Stomach (tissue), 4 donors: ENCODE measurements at regions not wholly inside any gene's neighbourhood (a gene's known extent, or its start where the extent isn't known, plus 50 kb on each side); places are given as distances from the start of the nearest gene placed in this dataset.
A peak's percentile ranks its signal among the peaks of the same experiment; 100 is the strongest.

ENCODE experiments used
- EP300 ChIP-seq: sonication (generic); formaldehyde crosslinking; IDR thresholded peaks from one replicate; pipeline ENCODE4 v1.6.1; 2017; ENCODE audit warnings: antibody characterized with exemption
- POLR2A ChIP-seq, 4 donors: fragments of 450-650 bp; IDR thresholded peaks; one replicate each; pipeline ENCODE4 v1.6.1; 2016; ENCODE audit warnings: antibody characterized with exemption in 4 of 4, control low read depth in 2 of 4, mild to moderate bottlenecking in 1 of 4, moderate library complexity in 1 of 4
- POLR2AphosphoS5 ChIP-seq, 3 donors: sonication (generic); formaldehyde crosslinking; IDR thresholded peaks; one replicate each; pipeline ENCODE4 v1.6.1; 2016; ENCODE audit warnings: antibody characterized with exemption in 3 of 3
- TF ChIP-seq, protein P1 (sequence below), 7 experiments: fragments of 450-650 bp in 4 of 7; fragments of 200-600 bp in 3 of 7; sonication (generic) in 3 of 7; IDR thresholded peaks; one replicate each; pipeline ENCODE4 v1.5.1; 2016 to 2019; ENCODE audit warnings: antibody characterized with exemption in 7 of 7, control low read depth in 2 of 7, mild to moderate bottlenecking in 1 of 7

DNA sequence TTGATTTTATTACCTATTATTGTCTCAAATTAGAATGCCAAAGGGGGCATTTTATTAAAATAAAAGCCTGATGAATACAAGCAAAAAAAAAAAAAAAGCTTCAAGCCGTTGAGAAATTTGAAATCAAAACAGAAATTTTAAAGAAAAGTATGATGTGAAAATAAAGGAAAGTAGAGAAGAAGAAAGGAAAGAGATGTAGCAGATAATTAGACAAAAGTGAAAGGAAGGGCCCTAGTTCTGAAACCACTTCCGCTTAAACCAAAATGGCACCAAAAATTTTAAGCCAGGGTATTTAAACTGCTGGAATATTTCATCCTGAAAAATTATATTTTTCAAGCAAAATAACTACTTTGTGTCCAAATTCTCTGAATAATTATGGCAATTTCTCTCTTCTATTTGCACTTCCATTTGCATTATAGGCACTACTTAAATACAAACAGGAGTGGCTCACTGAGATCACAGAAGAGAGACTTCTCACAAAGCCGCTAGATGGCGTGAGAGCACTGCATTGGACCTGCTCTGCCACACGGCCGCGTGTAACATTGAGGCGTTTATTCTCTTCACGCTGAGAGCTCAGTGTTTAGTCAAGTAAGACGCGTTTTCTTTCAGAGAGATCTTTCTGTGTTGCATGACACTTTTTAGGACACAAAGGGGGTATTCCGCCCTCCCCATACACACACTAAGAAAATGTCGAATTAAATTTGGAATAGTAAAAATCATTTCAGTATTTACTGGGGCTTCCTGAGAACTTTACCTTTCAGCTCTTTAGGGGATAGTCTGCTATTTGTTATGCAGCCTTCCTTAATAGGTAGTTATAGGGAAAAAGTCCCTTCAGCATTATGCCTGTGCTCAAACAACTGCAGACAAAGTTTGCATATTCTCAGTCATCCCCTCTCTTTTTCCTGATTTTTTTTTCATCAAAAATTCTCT is 368.4 kb upstream of the CCNH start:
- TF ChIP-seq, protein P1, sequence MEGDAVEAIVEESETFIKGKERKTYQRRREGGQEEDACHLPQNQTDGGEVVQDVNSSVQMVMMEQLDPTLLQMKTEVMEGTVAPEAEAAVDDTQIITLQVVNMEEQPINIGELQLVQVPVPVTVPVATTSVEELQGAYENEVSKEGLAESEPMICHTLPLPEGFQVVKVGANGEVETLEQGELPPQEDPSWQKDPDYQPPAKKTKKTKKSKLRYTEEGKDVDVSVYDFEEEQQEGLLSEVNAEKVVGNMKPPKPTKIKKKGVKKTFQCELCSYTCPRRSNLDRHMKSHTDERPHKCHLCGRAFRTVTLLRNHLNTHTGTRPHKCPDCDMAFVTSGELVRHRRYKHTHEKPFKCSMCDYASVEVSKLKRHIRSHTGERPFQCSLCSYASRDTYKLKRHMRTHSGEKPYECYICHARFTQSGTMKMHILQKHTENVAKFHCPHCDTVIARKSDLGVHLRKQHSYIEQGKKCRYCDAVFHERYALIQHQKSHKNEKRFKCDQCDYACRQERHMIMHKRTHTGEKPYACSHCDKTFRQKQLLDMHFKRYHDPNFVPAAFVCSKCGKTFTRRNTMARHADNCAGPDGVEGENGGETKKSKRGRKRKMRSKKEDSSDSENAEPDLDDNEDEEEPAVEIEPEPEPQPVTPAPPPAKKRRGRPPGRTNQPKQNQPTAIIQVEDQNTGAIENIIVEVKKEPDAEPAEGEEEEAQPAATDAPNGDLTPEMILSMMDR (IDR thresholded peaks at IDR 0.05): peak in 5 of 7 experiments; percentile 67 to 86 (median 76)
- TF ChIP-seq POLR2A (IDR thresholded peaks at IDR 0.05) (no peak), POLR2AphosphoS5 (IDR thresholded peaks at IDR 0.05) (no peak), EP300 (no peak)
